HL-60 (cell line): ENCODE measurements at regions not wholly inside any gene's neighbourhood (a gene's known extent, or its start where the extent isn't known, plus 50 kb on each side); places are given as distances from the start of the nearest gene placed in this dataset.

Experiments used
- DNase-seq, 2 experiments: peaks; one replicate each; pipeline ENCODE4 v3.0.0-alpha.2; 2010 to 2020; ENCODE audit warnings: low read depth in 1 of 2, low spot score in 1 of 2
- H3K27ac ChIP-seq: fragments of 250-450 bp; sonication (Bioruptor Pico); replicated peaks from 2 replicates; pipeline ENCODE4 v1.5.1; 2020; ENCODE audit warnings: mild to moderate bottlenecking, moderate library complexity
- H3K27me3 ChIP-seq: fragments of 250-450 bp; sonication (Bioruptor Pico); 2 replicates; pipeline ENCODE4 v1.5.1; 2021; ENCODE audit warnings: mild to moderate bottlenecking, moderate library complexity; ENCODE audit not compliant: insufficient read depth, poor library complexity, severe bottlenecking
- H3K4me3 ChIP-seq: replicated peaks from 2 replicates; pipeline ENCODE4 v1.5.1; 2011; ENCODE audit warnings: mild to moderate bottlenecking, control low read depth, low read length; ENCODE audit not compliant: insufficient read depth
- GABPA ChIP-seq: IDR thresholded peaks from 2 replicates; pipeline ENCODE4 v1.6.1; 2012; ENCODE audit warnings: low read depth
- POLR2AphosphoS5 ChIP-seq: IDR thresholded peaks from 2 replicates; pipeline ENCODE4 v1.6.1; 2012; ENCODE audit warnings: low read depth
- SPI1 ChIP-seq: IDR thresholded peaks from 2 replicates; pipeline ENCODE4 v1.6.1; 2012; ENCODE audit warnings: low read depth, mild to moderate bottlenecking, borderline replicate concordance
- TF ChIP-seq, protein P1 (sequence below): IDR thresholded peaks from 2 replicates; pipeline ENCODE4 v1.6.1; 2012; ENCODE audit warnings: low read depth; ENCODE audit not compliant: insufficient replicate concordance
- TF ChIP-seq, protein P2 (sequence below): IDR thresholded peaks from one replicate; pipeline ENCODE4 v1.5.1; 2011; ENCODE audit warnings: low read length, control low read depth, inconsistent platforms; ENCODE audit not compliant: insufficient read depth

DNA sequence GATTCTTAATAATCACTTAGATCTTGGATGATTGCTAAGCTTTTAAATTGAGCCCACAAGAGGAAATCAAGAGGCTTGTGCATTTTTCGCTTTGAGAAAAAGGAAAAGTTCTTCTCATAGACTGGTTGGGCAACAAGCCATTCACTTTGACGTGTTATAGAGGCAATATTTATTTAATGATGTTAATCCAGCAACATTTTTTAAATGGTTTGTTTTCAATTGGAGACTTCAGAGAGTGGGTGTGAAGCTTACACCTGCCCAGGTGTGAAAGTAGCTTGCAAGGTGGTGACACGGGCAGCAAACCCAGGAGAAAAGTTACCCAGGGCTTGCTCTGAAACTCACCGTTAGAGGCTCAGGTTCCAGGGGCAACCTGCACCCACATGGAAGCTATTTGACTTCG is 858.9 kb downstream of the GALR1 start:
- no peak for TF ChIP-seq GABPA
- no peak for TF ChIP-seq POLR2AphosphoS5
- TF ChIP-seq, protein P1, sequence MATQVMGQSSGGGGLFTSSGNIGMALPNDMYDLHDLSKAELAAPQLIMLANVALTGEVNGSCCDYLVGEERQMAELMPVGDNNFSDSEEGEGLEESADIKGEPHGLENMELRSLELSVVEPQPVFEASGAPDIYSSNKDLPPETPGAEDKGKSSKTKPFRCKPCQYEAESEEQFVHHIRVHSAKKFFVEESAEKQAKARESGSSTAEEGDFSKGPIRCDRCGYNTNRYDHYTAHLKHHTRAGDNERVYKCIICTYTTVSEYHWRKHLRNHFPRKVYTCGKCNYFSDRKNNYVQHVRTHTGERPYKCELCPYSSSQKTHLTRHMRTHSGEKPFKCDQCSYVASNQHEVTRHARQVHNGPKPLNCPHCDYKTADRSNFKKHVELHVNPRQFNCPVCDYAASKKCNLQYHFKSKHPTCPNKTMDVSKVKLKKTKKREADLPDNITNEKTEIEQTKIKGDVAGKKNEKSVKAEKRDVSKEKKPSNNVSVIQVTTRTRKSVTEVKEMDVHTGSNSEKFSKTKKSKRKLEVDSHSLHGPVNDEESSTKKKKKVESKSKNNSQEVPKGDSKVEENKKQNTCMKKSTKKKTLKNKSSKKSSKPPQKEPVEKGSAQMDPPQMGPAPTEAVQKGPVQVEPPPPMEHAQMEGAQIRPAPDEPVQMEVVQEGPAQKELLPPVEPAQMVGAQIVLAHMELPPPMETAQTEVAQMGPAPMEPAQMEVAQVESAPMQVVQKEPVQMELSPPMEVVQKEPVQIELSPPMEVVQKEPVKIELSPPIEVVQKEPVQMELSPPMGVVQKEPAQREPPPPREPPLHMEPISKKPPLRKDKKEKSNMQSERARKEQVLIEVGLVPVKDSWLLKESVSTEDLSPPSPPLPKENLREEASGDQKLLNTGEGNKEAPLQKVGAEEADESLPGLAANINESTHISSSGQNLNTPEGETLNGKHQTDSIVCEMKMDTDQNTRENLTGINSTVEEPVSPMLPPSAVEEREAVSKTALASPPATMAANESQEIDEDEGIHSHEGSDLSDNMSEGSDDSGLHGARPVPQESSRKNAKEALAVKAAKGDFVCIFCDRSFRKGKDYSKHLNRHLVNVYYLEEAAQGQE = no peak
- TF ChIP-seq SPI1 = no peak
- TF ChIP-seq, protein P2, sequence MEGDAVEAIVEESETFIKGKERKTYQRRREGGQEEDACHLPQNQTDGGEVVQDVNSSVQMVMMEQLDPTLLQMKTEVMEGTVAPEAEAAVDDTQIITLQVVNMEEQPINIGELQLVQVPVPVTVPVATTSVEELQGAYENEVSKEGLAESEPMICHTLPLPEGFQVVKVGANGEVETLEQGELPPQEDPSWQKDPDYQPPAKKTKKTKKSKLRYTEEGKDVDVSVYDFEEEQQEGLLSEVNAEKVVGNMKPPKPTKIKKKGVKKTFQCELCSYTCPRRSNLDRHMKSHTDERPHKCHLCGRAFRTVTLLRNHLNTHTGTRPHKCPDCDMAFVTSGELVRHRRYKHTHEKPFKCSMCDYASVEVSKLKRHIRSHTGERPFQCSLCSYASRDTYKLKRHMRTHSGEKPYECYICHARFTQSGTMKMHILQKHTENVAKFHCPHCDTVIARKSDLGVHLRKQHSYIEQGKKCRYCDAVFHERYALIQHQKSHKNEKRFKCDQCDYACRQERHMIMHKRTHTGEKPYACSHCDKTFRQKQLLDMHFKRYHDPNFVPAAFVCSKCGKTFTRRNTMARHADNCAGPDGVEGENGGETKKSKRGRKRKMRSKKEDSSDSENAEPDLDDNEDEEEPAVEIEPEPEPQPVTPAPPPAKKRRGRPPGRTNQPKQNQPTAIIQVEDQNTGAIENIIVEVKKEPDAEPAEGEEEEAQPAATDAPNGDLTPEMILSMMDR = no peak
- no peak for DNase-seq
- no peak overlapping the region for H3K4me3 ChIP-seq
- H3K27me3 ChIP-seq = no peaks in the 10 kb centered on the region
- no peak overlapping the region for H3K27ac ChIP-seq

DNA sequence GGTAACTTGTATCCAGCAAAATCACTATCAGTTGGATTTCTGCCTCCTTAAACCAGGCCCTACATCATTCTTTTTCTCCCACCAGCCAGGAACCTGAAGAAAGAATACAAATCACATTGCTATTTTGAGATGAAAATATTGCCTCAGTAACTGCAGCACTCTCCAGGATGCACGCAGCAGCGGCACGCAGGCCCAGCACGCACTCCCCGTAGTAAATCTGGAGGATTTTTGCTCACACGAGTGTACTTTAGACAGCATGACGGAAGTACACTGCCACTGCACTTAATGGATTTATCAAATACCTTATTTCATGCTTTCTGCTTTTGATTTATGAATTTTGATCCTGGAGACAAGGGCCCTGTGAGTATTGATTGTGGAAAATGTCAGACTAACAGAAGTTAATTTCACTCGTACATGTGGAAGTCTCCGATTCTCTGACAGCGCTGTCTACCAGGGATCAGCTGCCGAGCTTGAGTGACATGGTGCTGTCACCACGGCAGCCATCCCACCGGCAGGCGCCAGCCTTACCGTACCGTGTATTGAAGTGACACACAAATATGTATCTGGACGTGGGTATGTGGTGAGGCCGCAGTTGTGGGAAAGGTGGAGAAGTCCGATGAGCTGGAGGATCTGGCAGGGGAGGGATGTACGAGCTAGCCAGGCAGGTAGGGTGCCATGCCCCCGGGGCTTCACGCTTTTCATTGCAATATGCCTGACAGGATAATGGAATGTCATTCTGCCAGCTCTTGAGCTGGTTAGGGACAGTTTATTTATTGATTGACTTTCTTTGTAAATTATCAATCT is 863.7 kb downstream of the GALR1 start:
- no peaks in the 10 kb centered on the region for H3K27me3 ChIP-seq
- TF ChIP-seq SPI1 (no peak), POLR2AphosphoS5 (no peak), GABPA (no peak)
- TF ChIP-seq, protein P1 = no peak
- TF ChIP-seq, protein P2 = no peak
- H3K4me3 ChIP-seq = no peak overlapping the region
- no peak overlapping the region for H3K27ac ChIP-seq
- DNase-seq = no peak

DNA sequence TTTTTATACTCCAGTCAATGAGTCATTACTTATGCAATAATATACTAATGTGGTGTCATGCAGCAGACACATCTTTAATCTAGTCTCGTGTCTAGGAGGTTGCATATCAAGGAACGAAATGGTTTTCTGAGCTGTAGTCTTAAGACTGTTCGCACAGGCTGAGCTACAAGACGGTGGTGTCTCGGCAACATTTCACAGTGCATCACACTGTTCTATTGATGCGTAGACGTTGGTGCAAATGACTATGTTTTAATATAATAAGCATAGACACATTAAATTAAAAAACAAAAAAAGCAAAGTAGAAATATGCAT is 864.2 kb downstream of the GALR1 start:
- TF ChIP-seq, protein P1 = no peak
- TF ChIP-seq SPI1 (no peak), GABPA (no peak), POLR2AphosphoS5 (no peak)
- TF ChIP-seq, protein P2 = no peak
- no peak overlapping the region for H3K27ac ChIP-seq
- no peaks in the 10 kb centered on the region for H3K27me3 ChIP-seq
- DNase-seq = no peak
- no peak overlapping the region for H3K4me3 ChIP-seq
